ENCODE measurements at regions not wholly inside any gene's neighbourhood (a gene's known extent, or its start where the extent isn't known, plus 50 kb on each side); places are given as distances from the start of the nearest gene placed in this dataset.

DNA sequence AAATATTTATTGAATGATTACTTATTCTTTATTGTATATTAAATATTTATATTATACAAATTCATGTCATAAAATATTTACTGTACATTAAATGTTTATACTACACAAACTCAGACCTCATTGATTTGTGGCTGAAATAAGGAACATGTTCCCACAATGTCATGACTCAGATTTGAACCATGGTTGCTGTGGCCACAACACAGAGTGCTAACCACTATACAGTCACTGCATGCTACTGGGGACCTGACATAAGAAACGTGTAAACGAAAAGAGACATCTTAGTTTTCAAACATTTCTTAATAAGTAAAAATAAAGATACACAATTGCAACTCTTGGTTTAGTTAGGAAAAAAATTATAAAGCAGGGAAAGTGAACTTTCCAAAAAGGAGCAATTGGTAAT, 99.1 kb upstream of the AGTR1 start:
- TF ChIP-seq, protein P1, sequence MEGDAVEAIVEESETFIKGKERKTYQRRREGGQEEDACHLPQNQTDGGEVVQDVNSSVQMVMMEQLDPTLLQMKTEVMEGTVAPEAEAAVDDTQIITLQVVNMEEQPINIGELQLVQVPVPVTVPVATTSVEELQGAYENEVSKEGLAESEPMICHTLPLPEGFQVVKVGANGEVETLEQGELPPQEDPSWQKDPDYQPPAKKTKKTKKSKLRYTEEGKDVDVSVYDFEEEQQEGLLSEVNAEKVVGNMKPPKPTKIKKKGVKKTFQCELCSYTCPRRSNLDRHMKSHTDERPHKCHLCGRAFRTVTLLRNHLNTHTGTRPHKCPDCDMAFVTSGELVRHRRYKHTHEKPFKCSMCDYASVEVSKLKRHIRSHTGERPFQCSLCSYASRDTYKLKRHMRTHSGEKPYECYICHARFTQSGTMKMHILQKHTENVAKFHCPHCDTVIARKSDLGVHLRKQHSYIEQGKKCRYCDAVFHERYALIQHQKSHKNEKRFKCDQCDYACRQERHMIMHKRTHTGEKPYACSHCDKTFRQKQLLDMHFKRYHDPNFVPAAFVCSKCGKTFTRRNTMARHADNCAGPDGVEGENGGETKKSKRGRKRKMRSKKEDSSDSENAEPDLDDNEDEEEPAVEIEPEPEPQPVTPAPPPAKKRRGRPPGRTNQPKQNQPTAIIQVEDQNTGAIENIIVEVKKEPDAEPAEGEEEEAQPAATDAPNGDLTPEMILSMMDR (IDR thresholded peaks at IDR 0.05 in 2 of 3, conservative IDR thresholded peaks at IDR 0.05 in 1 of 3; ENCODE audit: control insufficient read depth in 2 of 3, extremely low read depth in 1 of 3, insufficient read depth in 1 of 3, low read depth in 3 of 3, low read length in 3 of 3) = no peak
- no peak for TF ChIP-seq FOXK2 (IDR thresholded peaks at IDR 0.05)
- no peak for TF ChIP-seq EZH2 (IDR thresholded peaks at IDR 0.05; ENCODE audit: borderline replicate concordance, control insufficient read depth, low read depth, low read length)
- TF ChIP-seq, protein P2, sequence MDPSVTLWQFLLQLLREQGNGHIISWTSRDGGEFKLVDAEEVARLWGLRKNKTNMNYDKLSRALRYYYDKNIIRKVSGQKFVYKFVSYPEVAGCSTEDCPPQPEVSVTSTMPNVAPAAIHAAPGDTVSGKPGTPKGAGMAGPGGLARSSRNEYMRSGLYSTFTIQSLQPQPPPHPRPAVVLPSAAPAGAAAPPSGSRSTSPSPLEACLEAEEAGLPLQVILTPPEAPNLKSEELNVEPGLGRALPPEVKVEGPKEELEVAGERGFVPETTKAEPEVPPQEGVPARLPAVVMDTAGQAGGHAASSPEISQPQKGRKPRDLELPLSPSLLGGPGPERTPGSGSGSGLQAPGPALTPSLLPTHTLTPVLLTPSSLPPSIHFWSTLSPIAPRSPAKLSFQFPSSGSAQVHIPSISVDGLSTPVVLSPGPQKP (IDR thresholded peaks at IDR 0.05; ENCODE audit: low read depth, low read length) = no peak
- no peak for TF ChIP-seq POLR2AphosphoS5 (IDR thresholded peaks at IDR 0.05; ENCODE audit: low read length)
- no peak for TF ChIP-seq TCF7 (IDR thresholded peaks at IDR 0.05; ENCODE audit: borderline replicate concordance)
- TF ChIP-seq RAD21 (IDR thresholded peaks at IDR 0.05; ENCODE audit: insufficient read depth, low read depth, low read length) = no peak
- no peak for TF ChIP-seq POLR2A (IDR thresholded peaks at IDR 0.05; ENCODE audit: low read depth, low read length)
